ENCODE measurements at regions not wholly inside any gene's neighbourhood (a gene's known extent, or its start where the extent isn't known, plus 50 kb on each side); places are given as distances from the start of the nearest gene placed in this dataset.

GRCh38 chr5:13581914-13582313, 362.6 kb downstream of the DNAH5 start:
- TF ChIP-seq, protein P1, sequence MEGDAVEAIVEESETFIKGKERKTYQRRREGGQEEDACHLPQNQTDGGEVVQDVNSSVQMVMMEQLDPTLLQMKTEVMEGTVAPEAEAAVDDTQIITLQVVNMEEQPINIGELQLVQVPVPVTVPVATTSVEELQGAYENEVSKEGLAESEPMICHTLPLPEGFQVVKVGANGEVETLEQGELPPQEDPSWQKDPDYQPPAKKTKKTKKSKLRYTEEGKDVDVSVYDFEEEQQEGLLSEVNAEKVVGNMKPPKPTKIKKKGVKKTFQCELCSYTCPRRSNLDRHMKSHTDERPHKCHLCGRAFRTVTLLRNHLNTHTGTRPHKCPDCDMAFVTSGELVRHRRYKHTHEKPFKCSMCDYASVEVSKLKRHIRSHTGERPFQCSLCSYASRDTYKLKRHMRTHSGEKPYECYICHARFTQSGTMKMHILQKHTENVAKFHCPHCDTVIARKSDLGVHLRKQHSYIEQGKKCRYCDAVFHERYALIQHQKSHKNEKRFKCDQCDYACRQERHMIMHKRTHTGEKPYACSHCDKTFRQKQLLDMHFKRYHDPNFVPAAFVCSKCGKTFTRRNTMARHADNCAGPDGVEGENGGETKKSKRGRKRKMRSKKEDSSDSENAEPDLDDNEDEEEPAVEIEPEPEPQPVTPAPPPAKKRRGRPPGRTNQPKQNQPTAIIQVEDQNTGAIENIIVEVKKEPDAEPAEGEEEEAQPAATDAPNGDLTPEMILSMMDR (IDR thresholded peaks at IDR 0.05; ENCODE audit: insufficient read depth, low read length): no peak
- TF ChIP-seq POLR2AphosphoS5 (IDR thresholded peaks at IDR 0.05; ENCODE audit: low read depth): no peak
- TF ChIP-seq REST (IDR thresholded peaks at IDR 0.05; ENCODE audit: insufficient replicate concordance, low read depth): no peak
